SK-N-SH treated with all-trans-retinoic acid at 6 μM for 48 hours (cell line): ENCODE measurements at regions not wholly inside any gene's neighbourhood (a gene's known extent, or its start where the extent isn't known, plus 50 kb on each side); places are given as distances from the start of the nearest gene placed in this dataset.

Experiments
- ATAC-seq: fragments of 200-7000 bp; cut with Tn5 transposase; 3 replicates; pipeline ENCODE4 v1.9.1; 2020; ENCODE audit warnings: mild to moderate bottlenecking, moderate library complexity
- BACH2 ChIP-seq: fragments of 250-450 bp; sonication (Bioruptor Pico); IDR thresholded peaks from 2 replicates; pipeline ENCODE4 v1.9.0; 2021; ENCODE audit warnings: mild to moderate bottlenecking, borderline replicate concordance
- CREB5 ChIP-seq: fragments of 250-450 bp; sonication (Bioruptor Pico); IDR thresholded peaks from 2 replicates; pipeline ENCODE4 v1.5.1; 2020; ENCODE audit warnings: low read depth, mild to moderate bottlenecking, moderate library complexity
- CSDC2 ChIP-seq: fragments of 250-450 bp; sonication (Bioruptor Pico); IDR thresholded peaks from 2 replicates; pipeline ENCODE4 v1.5.0; 2020; ENCODE audit warnings: mild to moderate bottlenecking, moderate library complexity
- ESRRG ChIP-seq: fragments of 250-450 bp; sonication (Bioruptor Pico); IDR thresholded peaks from 2 replicates; pipeline ENCODE4 v1.6.1; 2021; ENCODE audit warnings: mild to moderate bottlenecking
- GLIS3 ChIP-seq: fragments of 250-450 bp; sonication (Bioruptor Pico); IDR thresholded peaks from 2 replicates; pipeline ENCODE4 v1.5.0; 2020; ENCODE audit warnings: mild to moderate bottlenecking, moderate library complexity
- ISL1 ChIP-seq: fragments of 250-450 bp; sonication (Bioruptor Pico); IDR thresholded peaks from 2 replicates; pipeline ENCODE4 v2.1.2; 2022; ENCODE audit warnings: mild to moderate bottlenecking, moderate library complexity
- PATZ1 ChIP-seq: fragments of 250-450 bp; sonication (Bioruptor Pico); IDR thresholded peaks from 2 replicates; pipeline ENCODE4 v1.8.0; 2020; ENCODE audit warnings: mild to moderate bottlenecking, moderate library complexity, borderline replicate concordance
- POU6F1 ChIP-seq: fragments of 250-450 bp; sonication (Bioruptor Pico); IDR thresholded peaks from 2 replicates; pipeline ENCODE4 v1.8.0; 2021; ENCODE audit warnings: low read depth, mild to moderate bottlenecking, moderate library complexity, borderline replicate concordance
- PPARA ChIP-seq: fragments of 250-450 bp; sonication (Bioruptor Pico); IDR thresholded peaks from 2 replicates; pipeline ENCODE4 v1.5.0; 2020; ENCODE audit warnings: mild to moderate bottlenecking, borderline replicate concordance
- RARB ChIP-seq: fragments of 250-450 bp; sonication (Bioruptor Pico); IDR thresholded peaks from 2 replicates; pipeline ENCODE4 v1.8.0; 2021; ENCODE audit warnings: mild to moderate bottlenecking, moderate library complexity
- SNAI2 ChIP-seq: fragments of 250-450 bp; sonication (Bioruptor Pico); IDR thresholded peaks from 2 replicates; pipeline ENCODE4 v1.5.0; 2020; ENCODE audit warnings: mild to moderate bottlenecking, moderate library complexity
- TCF4 ChIP-seq: fragments of 250-450 bp; sonication (Bioruptor Pico); IDR thresholded peaks from 2 replicates; pipeline ENCODE4 v1.8.0; 2021; ENCODE audit warnings: mild to moderate bottlenecking, moderate library complexity, borderline replicate concordance
- TOX ChIP-seq: fragments of 250-450 bp; sonication (Bioruptor Pico); IDR thresholded peaks from 2 replicates; pipeline ENCODE4 v1.8.0; 2021; ENCODE audit warnings: mild to moderate bottlenecking, moderate library complexity, borderline replicate concordance
- TSHZ2 ChIP-seq: fragments of 250-450 bp; sonication (Bioruptor Pico); IDR thresholded peaks from 2 replicates; pipeline ENCODE4 v1.5.0; 2020; ENCODE audit warnings: mild to moderate bottlenecking, moderate library complexity
- ZC3H10 ChIP-seq: fragments of 250-450 bp; sonication (Bioruptor Pico); IDR thresholded peaks from 2 replicates; pipeline ENCODE4 v1.5.1; 2021; ENCODE audit warnings: mild to moderate bottlenecking, moderate library complexity
- ZFP3 ChIP-seq: fragments of 250-450 bp; sonication (Bioruptor Pico); IDR thresholded peaks from 2 replicates; pipeline ENCODE4 v1.5.0; 2020; ENCODE audit warnings: mild to moderate bottlenecking, moderate library complexity
- ZFP30 ChIP-seq: fragments of 450-650 bp; formaldehyde crosslinking; IDR thresholded peaks from 2 replicates; pipeline ENCODE4 v1.5.0; 2022; ENCODE audit warnings: mild to moderate bottlenecking, moderate library complexity
- ZNF565 ChIP-seq: fragments of 450-650 bp; formaldehyde crosslinking; conservative IDR thresholded peaks from 2 replicates; pipeline ENCODE4 v1.5.0; 2020; ENCODE audit warnings: low read depth, mild to moderate bottlenecking, moderate library complexity
- ZNF8 ChIP-seq: fragments of 450-650 bp; formaldehyde crosslinking; IDR thresholded peaks from 2 replicates; pipeline ENCODE4 v1.5.0; 2020; ENCODE audit warnings: mild to moderate bottlenecking, moderate library complexity

GRCh38 chr6:90907931-90908655, 321.2 kb upstream of the MAP3K7 start:
- TF ChIP-seq SNAI2 (CRISPR knock-in tag): no peak
- no peak for TF ChIP-seq ZNF8 (CRISPR knock-in tag)
- no peak for TF ChIP-seq ZNF565 (CRISPR knock-in tag)
- no peak for TF ChIP-seq ESRRG (CRISPR knock-in tag)
- TF ChIP-seq POU6F1: no peak
- TF ChIP-seq CREB5: no peak
- TF ChIP-seq TSHZ2 (CRISPR knock-in tag): no peak
- TF ChIP-seq ZC3H10: no peak
- TF ChIP-seq PPARA: no peak
- no peak for TF ChIP-seq TOX (CRISPR knock-in tag)
- no peak for TF ChIP-seq CSDC2 (CRISPR knock-in tag)
- no peak for TF ChIP-seq ISL1
- no peak for TF ChIP-seq PATZ1
- no peak for TF ChIP-seq ZFP3
- TF ChIP-seq BACH2 (CRISPR knock-in tag): no peak
- TF ChIP-seq TCF4 (CRISPR knock-in tag): no peak
- ATAC-seq: no peak

GRCh38 chr6:90905351-90905750, 318.5 kb upstream of the MAP3K7 start:
- TF ChIP-seq GLIS3 (CRISPR knock-in tag): no peak
- TF ChIP-seq TCF4 (CRISPR knock-in tag): no peak
- no peak for TF ChIP-seq RARB
- TF ChIP-seq ISL1: no peak
- no peak for TF ChIP-seq TOX (CRISPR knock-in tag)
- TF ChIP-seq PATZ1: no peak
- no peak for TF ChIP-seq SNAI2 (CRISPR knock-in tag)
- no peak for TF ChIP-seq TSHZ2 (CRISPR knock-in tag)
- TF ChIP-seq PPARA: no peak
- TF ChIP-seq ZNF8 (CRISPR knock-in tag): no peak
- no peak for TF ChIP-seq BACH2 (CRISPR knock-in tag)
- no peak for TF ChIP-seq ESRRG (CRISPR knock-in tag)
- no peak for TF ChIP-seq ZFP30 (CRISPR knock-in tag)
- no peak for TF ChIP-seq CSDC2 (CRISPR knock-in tag)
- no peak for TF ChIP-seq POU6F1
- ATAC-seq: no peak
